DMS 273 (cell line): ENCODE measurements at regions not wholly inside any gene's neighbourhood (a gene's known extent, or its start where the extent isn't known, plus 50 kb on each side); places are given as distances from the start of the nearest gene placed in this dataset.

ENCODE experiments used
- DNase-seq: peaks from one replicate; lab custom pipeline; 2025; ENCODE audit not compliant: unreplicated experiment; lab: John Stamatoyannopoulos, UW

DNA sequence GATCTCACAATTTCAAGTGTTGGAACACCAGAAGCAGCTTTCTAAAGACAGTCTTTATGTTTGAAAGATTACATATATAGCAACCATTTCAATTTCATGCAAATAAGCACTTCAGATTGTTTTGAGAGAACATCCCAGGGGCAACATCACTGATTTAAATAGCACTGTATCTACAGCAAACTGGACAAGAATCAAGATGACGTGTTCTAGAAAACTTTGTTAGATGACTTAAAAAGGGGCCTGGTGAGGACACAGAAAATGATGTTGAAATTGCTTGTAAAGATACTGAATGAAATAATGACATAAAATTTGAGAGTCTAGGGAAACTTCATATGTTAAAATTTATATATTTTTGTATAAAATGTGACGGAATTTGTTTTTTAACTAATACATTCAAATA is 277.1 kb downstream of the KLF12 start:
- no peak for DNase-seq

DNA sequence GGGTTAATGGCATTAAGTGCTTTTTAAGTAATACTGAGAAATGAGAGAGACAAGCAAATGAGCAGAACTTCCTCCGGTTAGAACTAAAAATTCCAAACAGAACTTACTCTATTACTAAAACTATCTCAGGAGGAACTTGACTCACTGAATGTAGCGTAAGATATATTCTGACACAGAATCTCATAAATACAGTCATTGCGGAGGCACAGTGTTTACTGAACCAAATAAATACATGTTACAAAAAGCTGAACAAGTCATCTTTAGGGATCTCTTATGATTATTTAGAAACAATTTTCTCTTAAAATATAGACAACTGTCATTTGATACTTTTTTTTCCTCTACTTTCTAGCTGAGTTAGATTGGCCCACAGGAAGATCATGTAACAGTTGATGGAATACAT is 283.1 kb downstream of the KLF12 start:
- no peak for DNase-seq

DNA sequence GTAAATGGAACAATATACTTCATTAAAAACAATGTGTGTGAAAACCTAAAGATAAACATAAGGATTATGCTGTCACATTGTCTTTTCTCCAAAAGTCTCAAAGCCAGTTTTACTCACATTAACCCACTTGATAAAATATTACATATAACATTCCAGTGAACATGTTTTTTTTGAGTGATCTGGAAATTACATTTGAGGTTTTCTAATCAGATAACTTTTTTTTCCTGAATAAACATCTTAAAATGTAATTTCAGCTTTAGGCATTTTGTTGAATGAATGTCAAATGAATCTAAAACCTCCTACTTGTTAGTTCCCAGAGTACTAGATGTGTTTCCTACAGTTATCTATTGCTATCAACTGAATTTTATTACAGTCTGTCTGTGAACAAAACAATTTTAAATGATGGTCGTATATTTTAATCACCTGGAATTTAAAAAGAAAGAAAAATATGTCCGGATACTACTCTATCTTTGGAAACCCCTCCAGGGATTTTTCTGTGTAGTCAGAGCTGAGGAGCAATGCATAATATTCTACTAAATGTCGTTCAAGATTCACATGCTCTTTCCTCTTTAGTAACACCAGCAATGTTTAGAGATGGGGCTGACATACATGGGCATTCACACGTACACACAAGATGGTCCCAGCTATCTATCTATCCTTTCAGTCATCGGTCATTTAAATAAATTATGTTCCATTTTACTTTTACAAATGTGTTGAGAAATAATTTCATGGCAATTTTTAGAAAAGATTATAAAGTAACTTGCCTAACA is 283.9 kb downstream of the KLF12 start:
- DNase-seq, result no peak

GRCh38 chr13:73849292-73849691 is 284.9 kb downstream of the KLF12 start:
- peak; percentile 32 for DNase-seq

DNA sequence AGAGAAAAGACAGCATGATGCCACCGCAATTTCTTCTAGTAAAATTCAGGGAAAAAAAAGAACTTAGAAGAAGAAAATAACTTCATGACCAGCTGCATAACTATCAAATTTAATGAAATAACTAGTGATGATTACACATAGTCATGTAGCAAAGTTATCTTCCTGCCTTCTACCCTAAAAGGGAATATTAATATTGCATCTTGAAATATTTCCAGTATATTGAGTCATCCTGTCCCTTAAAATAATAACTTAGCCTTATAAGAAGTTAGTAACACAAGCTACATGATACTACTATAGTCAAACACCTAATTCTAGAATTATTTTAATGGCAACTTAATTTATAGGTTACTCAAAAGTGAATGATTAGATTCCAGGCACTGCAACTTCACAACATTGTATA is 289.2 kb downstream of the KLF12 start:
- DNase-seq, result no peak

GRCh38 chr13:73842626-73843025 is 291.6 kb downstream of the KLF12 start:
- no peak for DNase-seq

GRCh38 chr13:73842184-73842583 is 292.0 kb downstream of the KLF12 start:
- no peak for DNase-seq

- DNase-seq, result no peak
Observed at GRCh38 chr13:73837147-73837546, 297.1 kb downstream of the KLF12 start.

DNA sequence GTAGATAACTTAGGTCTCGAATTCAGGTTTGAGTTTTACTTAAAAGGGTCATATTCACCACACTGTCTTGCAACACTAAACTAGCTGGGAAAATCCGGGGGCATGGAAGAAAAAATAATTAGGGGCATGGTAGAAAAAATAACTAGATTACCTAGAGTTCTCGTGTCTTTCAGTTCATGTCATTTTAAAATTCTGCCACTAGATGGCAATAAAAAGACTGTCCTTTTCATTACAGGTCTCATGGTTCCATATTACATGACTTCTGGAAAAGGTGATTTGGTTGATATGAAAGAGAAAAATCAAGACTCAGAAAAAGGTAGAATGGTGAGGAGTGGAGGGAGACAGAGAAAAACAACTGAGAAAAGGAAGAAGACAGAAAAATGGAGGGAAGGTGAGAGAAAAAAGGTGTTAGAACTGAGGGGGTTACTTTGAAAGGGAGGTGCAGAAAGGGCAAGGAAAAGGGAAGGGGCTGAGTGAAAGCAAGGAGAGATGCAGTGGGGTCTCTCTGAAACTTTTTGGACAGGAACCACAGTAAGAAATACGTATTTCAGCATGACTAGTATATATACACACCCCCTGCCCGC is 299.0 kb downstream of the KLF12 start:
- DNase-seq, result peak; percentile 65

- DNase-seq, result peak; percentile 31
Observed at GRCh38 chr13:73833325-73834070, 300.7 kb downstream of the KLF12 start.

DNA sequence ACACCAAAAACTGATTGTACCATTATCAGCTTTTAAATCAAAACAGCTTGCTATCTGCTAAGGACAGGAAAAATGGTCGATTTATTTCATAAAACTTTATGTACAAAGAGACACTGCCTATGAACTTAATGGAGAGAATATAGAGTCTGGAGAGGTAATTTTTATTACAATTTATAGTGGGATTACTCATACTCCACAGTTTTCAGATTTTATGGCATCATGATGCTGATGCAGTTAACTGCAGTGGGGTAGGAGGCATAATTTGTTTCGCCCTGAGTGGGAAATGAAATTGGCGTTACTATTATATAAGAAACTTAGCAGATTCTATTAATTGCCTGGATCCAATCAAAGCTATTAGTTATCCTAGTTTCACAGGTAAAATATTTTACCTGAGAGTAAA is 301.4 kb downstream of the KLF12 start:
- DNase-seq, result no peak

DNA sequence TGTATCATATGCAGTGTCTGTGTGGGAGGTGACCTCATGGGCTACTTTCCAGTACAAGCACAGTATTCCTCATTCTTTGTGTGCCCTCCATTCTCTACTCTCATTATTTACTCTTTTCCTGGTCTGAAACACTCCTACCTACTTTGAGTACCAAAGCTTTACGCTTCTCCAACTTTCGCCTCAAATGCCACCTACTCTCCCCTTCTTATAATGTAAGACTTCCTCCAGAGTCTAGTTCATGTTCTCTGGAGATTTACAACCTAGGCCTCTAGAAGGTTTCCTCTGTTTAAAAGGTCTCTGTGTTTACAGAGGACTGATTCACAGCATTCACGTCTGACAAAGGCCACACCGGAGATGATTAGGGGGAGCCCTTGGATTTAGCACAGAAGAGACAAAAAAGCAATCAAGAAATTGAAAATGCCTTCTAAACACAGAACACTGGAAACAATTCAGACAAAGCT is 302.0 kb downstream of the KLF12 start:
- DNase-seq, result no peak

DNA sequence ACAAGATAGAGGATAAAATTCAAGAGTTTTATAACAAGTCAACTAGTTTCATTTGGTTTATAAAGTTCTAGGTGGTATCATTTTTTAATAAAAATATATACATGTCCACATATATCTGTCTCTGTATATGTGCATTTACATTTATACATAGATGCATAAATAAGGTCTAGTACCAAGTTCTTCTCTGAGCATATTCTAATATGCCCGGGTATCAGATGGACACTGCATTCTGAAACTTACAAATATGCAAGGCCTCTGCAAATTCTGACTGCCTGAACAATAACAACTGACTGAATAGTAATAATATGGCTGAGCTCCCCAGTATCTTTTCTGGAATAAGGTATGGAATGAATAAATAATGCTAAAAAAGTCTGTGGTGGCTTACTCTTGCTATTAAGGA is 304.8 kb downstream of the KLF12 start:
- DNase-seq, result no peak

DNA sequence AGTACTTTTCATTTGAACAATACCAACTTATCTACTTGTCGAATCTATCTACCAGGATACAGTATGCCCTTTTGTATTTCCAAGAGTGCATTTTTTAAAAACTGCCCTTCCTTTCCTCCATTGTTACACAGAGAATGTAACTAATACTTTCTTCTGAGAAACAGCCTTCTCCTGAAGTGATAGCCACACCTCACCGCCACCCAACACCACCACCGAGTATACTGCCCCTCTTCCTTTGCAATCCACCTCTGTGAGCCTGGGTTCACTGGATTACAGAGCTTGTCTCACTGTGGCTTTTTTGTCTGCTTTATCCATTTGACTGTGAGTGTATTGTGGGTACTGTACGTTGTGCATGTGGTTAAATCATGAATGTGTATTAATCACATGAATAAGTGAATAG is 305.4 kb downstream of the KLF12 start:
- no peak for DNase-seq

DNA sequence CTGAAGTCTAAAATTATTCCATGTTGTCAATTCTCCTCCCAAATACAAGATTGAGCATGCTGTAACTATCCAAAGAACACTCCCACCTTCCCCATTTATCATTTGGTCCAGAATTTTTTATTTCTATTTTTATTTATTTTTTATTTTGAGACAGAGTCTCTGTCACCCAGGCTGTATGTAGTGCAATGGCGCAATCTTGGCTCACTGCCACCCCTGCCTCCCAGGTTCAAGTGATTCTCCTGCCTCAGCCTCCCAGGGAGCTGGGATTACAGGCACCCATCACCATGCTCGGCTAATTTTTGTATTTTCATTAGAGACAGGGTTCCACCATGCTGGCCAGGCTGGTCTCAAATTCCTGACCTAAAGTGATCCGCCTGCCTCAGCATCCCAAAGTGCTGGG is 306.8 kb downstream of the KLF12 start:
- no peak for DNase-seq

DNA sequence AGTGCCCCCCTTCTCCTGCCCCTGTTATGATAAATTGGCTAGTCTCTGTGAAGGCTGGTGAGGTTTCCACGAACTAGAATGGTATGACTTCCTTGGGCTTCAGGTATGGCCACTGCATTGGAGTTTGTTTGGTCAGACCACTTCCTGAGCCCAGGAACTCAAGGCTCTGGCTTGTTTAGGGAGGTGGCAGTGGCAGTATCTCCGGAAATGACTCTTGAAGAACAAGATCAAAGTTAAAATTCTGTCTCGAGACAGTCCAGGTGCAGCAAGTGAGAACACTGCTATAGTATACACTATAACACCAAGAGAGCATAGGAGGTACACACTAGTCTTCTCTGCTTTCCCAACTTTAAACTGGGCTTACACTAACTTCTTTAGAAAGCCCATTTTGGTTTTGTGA is 309.1 kb downstream of the KLF12 start:
- no peak for DNase-seq

DNA sequence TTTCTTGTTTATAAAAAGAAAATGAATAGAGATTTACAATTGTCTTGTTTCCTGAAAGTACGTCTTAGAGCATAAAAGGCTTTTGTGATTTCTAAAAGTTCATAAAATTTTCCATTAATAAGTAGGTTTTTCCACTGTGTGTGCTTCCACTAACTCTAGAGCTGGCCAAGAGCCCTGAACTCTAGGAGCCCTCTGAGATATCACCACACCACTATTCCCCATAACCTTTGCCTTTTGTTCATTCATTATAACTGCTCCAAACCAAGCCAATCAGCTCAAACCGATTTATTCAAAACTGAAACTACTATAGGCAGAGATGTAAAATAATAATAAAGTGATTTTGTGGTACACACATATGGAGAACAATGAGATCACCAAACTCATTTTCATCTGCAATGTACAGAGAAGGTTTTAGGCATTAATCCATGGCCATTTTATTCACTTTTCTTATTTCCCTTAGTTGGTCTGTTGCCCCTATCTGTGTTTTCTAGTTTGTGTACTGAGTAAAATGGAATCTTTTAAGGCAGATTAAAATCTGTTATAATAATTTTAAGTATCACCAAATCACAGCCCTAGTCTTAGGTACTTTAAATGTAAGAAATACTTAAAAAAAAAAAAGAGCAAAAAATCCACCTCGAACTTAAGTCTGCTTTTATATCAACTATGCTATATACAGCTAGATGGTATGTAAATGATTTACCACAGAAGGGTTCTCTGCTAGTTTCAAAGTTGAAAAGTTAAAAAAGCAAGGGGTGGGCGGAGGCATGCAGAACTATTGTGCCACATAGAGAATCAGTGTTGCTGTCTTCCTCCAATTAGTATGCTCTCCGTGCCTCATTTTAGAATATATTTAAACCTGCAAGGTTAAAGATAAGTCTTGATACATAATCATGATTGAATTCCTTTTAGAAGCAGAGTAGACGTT is 311.3 kb downstream of the KLF12 start:
- DNase-seq, result no peak

- no peak for DNase-seq
Observed at GRCh38 chr13:73820688-73821087, 313.5 kb downstream of the KLF12 start.

- DNase-seq, result no peak
Observed at GRCh38 chr13:73820285-73820684, 313.9 kb downstream of the KLF12 start.

- no peak for DNase-seq
Observed at GRCh38 chr13:73819711-73820110, 314.5 kb downstream of the KLF12 start.

DNA sequence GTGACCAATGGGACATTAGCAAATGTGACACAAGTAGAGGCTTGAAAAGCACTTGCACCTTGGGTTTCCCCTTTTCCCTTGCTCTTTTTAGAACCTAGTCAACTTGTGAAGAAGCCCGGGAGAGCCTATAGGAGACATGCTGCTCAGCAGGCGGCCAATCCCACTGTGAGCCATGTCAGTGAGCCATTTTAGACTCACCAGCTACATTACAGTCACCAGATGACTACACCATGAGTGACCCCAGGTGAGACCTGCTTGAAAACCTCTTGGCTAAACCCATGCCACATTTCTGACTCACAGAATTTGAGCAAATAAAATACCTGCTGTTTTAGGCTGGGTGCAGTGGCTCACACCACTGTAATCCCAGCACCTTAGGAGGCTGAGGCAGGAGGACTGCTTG is 317.5 kb downstream of the KLF12 start:
- DNase-seq, result no peak
